Stimulated activated CD4-positive, alpha-beta T cell treated with anti-CD3 and anti-CD28 coated beads, Interleukin-2, amount 100 ng/mL, for 4 hours (primary cell): ENCODE measurements at regions not wholly inside any gene's neighbourhood (a gene's known extent, or its start where the extent isn't known, plus 50 kb on each side); places are given as distances from the start of the nearest gene placed in this dataset.

Experiments
- DNase-seq: peaks from one replicate; pipeline ENCODE4 v3.0.0-alpha.2; 2020; ENCODE audit warnings: low read depth

DNA sequence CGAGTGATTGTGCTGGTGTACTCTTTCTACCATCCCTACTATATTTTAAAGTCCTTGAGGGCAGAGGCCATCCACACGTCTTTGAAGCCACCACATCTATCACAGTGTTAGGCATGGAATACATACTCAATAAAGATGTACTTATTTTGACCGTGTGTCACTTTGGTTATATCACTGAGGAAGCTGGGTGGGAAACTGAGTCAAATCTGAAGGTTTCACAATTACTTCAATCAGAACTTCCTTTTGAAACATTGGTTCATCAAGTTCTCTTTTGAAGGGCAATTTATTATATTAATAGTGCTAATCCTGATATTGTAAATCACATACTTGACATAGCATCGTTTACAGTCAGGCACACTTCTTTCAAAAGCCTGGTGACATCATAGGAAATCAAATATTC lies 53.3 kb upstream of the ATP1B1 start:
- DNase-seq, result no peak
